GM18526 (cell line): ENCODE measurements at regions not wholly inside any gene's neighbourhood (a gene's known extent, or its start where the extent isn't known, plus 50 kb on each side); places are given as distances from the start of the nearest gene placed in this dataset.

Experiments used
- POLR2A ChIP-seq: IDR thresholded peaks from 3 replicates; pipeline ENCODE4 v1.6.1; 2011; ENCODE audit not compliant: insufficient read length; ENCODE audit errors: extremely low read depth

DNA sequence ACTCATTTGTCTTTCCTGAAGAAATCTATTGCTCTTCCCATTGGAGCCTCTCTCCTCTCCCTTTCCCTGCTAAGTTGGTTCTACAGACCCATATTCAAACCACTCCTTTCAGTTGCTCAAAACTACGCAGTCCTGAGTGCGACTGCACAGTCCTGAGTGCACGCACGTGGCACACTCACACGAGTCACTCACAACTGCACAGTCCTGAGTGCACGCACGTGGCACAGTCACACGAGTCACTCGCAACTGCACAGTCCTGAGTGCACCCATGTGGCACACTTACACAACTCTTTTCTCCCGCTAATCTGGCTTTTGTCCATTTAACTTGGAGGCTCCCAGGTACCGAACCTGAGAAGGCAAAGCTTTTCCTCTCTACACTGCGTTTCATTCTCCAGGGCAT, 159.7 kb downstream of the RNASET2 start:
- no peak for TF ChIP-seq POLR2A

DNA sequence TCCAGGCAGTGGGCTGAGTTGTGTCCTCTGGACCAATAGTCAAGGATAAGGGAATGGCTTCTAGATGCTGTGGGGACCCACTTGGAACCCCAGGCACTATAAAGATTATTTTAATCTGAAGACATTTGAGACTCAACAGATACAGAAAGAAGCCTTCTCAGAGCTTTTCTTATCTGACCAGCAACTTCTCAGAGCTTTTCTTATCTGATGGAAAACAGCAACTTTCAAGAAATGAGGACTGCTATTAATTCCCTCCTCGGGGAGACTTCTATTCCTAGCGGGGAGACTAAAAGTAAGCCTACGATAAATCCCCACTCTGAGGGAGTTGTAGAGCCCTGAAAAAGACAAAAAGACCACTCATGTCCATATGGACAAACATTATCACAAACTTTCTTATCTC, 160.5 kb downstream of the RNASET2 start:
- no peak for TF ChIP-seq POLR2A

DNA sequence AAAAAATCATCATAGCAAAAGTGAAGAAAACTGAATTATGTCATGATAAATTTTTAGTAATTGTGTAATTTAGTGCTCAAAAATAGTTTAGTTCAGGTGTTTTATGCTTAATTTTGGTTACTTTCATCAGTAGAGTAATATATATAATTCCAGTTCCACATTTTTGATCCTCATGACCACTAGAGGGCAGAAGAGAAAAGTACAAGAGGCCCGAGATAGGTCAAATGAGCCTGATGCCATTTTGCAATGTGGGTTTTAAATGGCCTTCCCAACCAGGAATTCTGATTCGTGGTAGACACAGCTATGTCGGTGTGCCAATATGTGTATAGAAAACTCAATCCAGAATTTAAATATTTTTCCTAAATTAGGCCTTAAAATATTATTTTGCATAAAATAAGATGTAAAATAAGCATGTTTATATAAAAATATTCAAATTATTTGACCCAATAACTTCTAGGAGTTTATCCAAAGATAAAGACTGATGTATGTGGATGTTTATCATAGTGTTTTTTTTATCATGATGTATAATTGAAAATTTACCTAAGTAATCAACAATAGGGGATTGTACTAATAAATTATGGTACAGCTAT, 159.7 kb upstream of the RPS6KA2 start:
- TF ChIP-seq POLR2A: no peak

DNA sequence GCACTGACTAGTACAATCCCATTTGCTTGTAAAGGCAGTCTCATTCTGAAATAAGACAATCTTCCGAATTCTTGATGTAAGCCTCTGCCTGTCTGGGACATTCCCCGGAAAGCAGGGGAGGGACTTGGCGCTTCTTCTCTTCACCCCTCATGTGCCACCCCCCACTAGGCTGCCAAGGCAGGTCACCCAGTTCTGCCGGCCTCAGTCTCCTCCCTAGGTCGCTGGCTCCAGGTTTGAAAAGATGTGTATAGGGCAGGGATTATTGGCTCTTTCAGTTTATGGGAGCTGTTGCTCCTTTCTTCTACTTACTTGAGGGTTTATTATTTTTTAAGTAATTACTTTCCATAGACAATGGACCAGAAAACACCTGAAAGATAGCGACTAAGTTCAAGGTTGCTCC, 158.1 kb upstream of the RPS6KA2 start:
- no peak for TF ChIP-seq POLR2A

DNA sequence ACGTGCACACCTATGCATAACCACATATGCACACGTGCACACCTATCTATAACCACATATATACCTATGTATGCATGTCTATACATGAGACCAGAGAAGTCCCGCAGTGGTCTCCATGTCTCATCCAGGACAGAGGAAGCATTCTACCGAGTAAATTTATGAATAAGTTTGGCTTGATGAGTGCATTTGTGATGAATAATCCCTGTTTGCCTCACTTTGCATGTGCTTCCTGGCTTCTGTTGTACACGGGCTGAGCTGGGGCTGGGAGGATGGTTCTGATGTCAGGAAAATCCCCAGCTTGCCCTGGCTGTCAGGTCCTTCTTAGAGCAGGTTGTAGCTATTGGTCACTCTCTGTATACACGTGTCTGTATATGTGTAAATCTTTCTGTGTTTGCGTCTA, 157.6 kb upstream of the RPS6KA2 start:
- TF ChIP-seq POLR2A: no peak

DNA sequence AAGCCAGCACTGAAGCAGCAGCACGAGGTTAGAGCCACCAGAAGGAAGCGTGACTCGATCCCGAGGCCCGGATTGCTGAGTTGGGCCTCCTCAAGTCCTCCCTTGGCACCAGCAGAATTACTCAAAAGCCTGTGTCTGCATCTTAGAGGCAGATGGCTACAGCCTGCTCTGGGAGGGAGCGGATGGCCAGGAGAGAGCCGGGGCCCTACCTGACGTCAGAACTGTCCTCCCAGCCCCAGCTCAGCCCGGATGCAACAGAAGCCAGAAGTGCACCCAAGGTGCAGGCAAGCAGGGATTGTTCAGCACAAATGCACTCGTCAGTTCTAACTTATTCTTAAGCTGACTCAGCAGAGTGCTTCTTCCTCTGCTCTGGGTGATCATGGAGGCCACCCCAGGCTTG, 155.5 kb upstream of the RPS6KA2 start:
- no peak for TF ChIP-seq POLR2A

DNA sequence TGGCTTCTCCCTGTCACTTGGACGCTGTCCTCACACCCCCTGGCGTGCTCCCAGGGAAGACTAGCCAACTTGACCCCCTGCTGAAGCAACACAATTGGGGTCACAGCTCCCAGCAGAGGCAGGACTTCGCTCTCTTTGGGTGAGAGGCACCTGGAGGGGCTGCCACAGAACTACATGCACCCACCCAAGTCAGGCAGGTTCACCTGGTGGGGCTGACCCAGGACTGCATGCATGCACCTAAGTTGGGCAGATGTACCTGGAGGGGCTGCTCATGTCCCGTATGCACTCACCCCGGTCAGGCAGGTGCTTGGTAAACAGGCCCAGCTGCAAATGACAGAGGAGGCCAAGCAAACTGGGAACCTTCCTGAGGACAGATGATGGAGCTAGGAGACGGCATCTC, 154.3 kb upstream of the RPS6KA2 start:
- no peak for TF ChIP-seq POLR2A

DNA sequence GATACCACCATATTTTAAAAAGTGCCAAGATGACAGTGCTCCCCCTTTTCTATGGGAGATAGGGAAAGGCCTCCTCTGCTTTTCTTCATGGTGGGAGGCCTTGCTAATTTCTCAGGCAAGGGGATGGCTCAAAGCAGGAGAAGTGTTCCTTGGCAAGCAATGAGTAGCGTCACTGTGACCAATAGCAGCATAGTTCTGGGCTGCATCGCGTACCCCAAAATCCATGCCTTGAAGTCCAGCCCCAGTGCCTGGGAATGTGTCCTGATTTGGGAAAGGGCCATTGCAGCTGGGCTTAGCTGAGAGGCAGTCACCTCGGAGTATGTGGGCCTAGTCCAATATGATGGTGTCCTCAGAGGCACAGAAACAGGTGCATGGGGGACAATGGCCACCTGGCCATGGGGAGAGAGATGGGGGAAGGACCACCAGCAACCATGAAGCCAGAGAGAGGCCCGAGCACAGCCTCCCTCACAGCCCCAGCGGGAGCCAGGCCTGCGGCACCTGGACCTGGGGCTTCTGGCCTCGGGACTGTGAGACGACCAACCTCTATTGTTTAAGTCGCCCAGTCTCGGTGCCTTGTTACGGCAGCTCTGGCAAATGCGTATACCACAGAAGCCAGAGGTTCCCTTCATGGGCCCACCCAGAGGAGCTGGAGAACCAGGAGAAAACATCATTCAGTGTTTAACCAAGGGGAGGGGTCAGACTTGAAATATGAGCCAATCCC, 153.1 kb upstream of the RPS6KA2 start:
- TF ChIP-seq POLR2A: no peak

DNA sequence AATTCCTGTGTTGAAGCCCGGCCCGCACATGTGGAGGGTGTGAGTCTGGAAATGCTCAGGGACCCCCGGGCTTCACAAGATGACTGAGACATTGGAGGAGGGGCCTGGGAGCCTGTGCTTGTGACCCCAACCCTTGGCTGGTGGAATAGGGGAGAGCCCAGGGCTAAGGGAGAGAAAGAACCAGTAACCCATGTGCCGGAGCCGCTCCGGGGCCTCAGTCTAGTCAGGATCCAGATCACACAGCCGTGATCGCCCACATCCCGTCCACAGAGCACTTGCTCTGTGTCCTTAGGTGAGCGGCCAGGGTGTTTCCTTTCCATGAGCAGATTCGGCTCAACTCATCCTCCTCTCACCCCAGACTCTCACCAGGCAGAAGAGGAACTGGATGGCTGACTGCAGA, 152.3 kb upstream of the RPS6KA2 start:
- no peak for TF ChIP-seq POLR2A

DNA sequence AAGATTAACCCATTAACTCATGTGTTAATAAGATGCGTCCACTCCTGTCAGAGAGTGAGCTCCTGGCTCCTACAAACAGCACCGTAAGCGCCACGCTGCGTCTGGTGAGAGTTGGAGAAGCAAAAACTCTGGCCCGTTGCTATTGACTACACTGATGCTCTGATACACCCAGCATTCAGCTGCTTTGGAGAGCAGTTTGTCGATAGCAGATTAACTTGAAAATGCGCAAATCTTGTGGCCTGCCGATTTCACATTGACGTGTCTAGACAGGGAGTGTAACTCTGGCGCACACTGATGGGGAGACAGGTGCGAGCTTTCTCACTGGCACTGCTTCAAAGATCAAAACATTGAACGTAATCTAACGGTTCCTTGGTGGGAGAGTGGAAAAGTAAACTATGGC, 151.7 kb upstream of the RPS6KA2 start:
- TF ChIP-seq POLR2A: no peak

DNA sequence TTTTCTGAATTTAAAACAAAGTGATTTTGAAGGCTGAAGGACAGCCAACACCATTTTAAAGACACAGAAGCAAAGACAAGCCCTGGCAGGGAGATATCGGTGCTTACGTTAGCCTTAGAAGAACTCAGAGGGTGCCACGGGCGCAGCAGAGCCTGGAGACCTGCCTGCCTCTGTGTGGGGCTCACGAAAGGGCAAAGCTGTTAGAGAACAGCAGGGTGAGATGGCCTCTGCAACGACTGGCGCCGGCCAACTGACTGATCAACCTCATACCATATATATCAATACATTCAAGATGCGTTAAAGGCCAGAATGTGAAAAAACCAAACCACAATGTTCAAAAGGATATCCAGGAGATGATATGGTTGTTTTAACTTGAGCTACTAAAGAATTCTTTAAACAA, 151.0 kb upstream of the RPS6KA2 start:
- no peak for TF ChIP-seq POLR2A

DNA sequence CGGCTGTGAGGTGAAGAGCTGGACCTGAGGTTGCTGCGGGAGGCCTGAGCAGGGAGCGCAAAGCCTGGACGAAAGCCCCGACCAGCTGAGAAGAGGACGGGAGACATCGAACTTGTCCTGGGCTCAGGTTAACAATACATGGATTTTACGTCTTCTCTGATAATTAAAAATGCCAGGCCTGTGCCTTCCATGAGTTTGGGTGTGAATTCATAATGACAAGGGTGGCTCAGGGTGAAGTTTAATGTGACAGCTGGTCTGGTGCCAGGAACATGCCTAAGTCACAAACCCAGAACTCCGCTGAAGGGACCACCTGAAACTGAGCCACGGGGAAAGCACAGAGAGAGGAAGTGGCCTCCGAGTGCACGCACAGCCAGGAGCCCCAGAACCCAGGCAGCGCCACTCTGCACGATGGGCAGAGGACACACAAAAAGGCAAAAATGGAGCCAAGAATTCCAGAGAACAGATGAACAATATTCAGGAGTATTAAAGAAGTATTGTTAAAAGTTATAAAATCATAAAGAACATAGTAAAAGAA, 150.1 kb upstream of the RPS6KA2 start:
- no peak for TF ChIP-seq POLR2A

DNA sequence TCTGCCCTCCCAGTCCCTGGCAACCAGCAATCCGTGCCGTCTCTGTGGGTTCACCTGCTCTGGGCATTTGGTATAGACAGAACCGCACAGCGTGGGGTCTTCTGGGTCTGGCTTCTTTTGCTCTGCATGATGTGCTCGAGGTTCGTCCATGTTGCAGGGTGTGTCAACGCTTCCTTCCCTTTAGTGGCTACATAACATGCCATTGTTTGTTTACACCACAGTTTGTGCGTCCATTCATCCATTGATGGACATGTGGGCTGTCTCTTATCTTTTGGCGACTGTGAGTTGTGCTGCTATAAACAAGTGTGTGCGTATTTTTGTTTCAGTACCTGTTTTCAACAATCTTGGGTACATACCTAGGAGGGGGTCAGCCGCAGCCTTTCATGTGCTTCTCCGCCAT, 149.5 kb upstream of the RPS6KA2 start:
- no peak for TF ChIP-seq POLR2A

DNA sequence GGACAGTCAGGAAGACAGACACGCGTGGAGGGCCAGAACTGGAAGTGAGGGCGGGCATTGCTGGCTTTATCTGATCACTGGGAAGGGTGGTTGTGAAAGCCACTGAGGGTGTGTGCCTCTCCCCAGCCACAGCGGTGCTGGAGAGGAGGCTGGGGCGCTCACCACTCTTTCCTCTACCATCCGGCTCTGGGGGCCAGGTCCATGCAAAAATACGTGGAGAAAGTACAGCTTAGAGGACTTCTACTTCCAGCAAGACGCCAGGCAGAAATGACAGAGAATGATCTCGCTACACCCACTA, 148.8 kb upstream of the RPS6KA2 start:
- TF ChIP-seq POLR2A: no peak

DNA sequence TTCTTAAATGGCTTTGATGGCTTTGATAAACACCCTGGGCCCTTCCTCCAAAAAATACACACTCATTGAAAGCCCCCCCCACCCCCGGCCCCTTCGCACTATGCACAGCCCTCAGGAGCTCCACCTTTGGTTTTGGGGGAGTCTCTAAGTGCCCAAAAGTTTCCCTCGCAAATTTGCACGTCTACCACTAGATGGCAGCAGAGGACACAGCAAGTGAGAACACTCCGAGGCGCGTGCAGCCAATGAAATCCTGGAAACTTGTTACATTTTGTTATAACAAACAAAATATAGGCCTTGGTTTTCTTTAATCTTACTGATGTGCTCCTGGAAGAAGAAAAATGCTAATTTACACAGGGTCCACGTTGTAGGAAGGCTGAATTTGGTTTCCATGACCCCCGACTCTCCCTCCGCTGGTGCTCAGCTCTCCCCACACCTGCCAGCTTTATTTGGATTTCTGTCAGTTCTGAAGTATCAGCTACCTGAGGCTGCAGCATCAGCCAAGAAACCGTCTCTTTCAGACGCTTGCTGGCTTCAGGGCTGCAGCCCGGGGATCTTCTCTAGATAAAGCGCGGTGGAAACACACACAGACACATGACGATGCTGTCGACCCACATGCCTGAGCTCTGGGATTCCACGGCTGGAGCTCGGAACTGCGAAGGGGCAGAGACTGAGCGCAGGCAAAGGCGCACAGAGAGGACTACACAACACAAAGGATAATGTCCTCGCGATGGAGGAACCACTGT, 148.3 kb upstream of the RPS6KA2 start:
- TF ChIP-seq POLR2A: no peak

DNA sequence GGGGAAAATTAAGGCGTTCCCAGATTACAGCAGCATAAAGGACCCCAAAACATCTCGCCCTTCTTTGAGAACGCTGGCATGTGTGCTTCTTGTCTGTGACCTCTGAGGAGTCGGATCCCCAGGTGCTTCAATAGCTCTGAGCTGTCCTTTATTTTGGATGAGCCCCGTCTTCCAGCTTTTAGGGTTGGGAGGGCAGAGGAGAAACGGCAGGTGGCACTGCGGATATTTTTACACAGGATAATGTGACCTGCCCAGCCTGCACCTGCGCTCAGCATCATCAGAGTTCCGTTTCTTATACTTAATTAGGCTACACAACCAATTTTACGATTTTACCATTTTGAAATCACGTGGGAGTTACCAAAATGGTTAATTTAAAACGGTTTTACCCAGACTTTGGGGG, 147.7 kb upstream of the RPS6KA2 start:
- no peak for TF ChIP-seq POLR2A

DNA sequence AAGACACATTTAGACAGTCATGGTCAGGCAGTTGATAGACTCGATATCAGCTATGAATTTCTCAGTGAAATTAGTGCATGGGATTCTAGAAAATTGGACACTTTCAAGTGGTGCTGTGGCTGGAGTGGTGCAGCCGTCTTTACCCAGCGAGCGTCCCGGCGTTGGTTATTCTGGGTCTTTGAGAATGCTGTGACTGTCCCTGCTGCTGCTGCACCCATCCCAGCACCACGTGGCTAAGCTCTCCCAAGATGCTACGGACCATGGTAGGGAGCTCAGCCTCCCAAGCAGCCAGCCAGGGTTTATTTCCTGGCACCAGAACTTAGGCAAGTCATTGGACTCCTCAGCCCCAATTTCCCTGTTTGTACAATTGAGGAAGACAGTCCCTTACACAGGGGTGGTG, 147.2 kb upstream of the RPS6KA2 start:
- no peak for TF ChIP-seq POLR2A

DNA sequence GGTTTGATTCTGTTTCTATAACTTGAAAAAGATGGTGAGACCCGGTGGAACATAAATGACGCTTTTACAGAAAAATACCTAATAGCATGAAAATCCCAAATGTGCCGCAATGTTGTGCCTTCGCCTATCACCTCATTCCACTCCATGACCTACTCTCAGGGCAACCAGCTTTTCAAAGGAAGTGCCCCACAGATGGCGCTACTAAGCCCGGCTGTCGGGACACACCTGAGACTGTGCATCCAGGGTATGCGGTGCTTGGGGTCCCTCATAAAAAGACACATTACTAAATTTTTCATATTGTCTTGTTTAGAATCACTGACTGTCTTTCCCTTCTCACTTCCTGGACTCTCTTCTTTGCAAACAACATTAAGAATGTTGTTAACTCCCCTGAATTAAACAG, 145.5 kb upstream of the RPS6KA2 start:
- no peak for TF ChIP-seq POLR2A
